ENCODE measurements at regions not wholly inside any gene's neighbourhood (a gene's known extent, or its start where the extent isn't known, plus 50 kb on each side); places are given as distances from the start of the nearest gene placed in this dataset.

DNA sequence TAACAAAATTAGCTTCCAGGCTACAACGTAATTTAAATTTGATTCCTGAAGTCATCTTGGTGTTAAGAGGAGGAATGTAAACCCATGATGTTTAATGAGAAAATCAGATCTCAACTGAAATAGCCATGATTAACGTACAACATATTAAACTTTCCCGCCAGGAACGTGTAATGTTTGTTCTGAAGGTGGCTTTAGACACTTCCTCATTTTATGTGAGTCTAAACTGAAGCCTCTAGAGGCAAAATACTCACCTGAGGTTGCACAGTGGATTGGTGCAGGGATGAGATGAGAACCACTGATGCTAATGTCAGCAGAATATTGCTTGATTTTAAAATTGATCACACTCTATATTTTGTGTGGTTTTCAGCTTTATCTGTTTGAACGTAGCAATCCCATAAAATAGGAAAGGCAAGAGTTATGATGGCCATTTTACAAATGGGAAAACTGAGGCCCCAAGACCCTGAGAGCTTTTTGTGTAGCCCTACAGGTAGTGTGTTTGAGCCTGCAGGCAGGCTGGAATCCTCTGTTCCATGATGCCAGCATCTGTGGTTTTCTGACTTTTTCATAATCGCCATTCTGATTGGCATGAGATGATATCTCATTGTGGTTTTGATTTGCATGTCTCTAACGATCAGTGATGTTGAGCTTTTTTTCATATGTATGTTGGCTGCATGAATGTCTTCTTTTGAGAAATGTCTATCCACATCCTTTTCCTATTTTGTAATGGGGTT, 243.7 kb upstream of the BMPER start:
- no peak for DNase-seq (ENCODE audit: low read depth)

DNA sequence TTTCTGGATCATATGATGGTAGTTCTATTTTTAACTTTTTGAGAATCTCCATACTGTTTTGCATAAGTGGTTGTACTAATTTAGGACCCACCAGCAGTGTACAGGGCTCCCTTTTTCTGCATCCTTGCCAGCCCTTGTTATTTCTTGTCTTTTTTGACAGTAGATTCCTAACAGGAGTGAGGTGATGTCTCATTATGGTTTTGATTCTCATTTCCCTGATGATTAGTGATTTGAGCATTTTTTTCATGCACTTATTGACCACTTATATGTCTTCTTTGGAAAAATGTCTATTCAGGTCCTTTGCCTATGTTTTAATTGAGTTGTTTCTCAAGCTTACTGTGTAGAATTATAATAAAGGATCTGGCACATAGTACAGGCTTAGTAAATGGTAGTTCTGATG, 238.8 kb upstream of the BMPER start:
- DNase-seq (ENCODE audit: low read depth): no peak

DNA sequence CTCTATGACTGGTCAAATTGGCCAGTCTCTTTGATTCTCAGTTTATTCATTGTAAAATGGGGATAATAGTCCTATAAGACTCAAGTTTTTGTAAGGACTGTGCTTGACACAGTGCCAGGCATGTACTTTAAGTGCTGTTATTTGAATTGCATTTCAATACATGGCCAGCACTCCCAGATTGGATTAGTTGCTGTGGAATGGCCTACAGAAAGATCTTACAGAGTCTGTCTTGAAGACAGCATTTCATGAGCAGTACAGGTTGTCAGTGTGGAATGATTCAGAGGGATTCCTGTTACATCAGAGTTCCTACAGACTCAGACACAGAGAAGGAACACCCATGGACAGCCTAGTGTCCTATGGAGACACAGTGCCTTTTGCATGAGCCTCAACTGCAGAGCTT, 238.1 kb upstream of the BMPER start:
- DNase-seq (ENCODE audit: low read depth): no peak

DNA sequence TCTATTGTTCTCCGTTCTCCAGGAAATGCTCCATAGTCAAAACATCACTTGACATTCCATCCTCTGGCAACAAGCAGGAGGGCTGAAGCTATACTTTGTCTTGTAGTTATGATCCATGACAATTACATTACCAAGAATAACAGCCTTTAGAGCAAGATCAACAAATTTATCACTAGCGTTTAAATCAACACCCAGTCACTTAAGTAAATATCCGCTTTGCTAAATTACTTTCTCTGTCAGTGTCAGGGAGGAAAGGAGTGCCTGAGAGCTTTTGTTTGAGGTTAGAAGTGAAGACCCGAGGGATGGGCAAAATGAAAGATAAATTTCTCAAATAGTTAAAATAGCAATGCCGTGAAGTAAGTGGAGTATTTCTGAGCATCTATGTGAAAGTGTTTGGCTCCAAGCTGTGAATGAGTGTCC, 236.1 kb upstream of the BMPER start:
- no peak for DNase-seq (ENCODE audit: low read depth)

DNA sequence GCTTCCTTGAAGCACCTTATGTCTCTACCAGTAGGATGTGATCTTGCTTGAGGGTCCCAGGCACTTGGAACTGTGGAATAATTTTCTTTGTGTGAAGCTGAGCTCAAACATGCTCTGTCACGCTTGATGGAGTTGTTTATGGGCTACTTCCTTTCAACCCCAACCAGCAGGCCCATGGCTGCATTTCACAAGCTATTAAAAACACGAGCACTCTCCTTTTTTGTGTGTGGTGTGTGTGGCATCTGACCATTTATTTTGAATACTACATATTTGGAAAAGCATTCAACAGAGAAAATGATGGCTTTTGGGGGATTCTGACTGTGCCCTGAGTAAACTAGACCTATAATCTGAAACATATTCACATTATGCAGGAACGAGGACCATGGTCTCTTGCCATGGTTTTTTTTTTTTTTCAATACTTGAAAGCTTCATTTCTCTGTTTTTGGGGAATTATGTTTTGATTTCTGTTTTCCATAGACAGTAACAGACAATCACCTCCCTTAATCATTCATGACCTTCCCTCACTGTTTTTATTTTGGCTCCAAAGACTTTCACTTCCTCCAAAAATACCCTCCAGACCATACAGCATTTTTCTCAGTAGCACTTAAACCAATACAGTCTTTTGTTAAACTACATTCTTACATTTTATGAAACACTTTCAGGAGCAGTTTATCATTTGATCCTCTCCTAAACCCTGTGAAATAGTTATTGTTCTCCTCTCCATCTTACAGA, 233.6 kb upstream of the BMPER start:
- DNase-seq (ENCODE audit: low read depth): no peak

DNA sequence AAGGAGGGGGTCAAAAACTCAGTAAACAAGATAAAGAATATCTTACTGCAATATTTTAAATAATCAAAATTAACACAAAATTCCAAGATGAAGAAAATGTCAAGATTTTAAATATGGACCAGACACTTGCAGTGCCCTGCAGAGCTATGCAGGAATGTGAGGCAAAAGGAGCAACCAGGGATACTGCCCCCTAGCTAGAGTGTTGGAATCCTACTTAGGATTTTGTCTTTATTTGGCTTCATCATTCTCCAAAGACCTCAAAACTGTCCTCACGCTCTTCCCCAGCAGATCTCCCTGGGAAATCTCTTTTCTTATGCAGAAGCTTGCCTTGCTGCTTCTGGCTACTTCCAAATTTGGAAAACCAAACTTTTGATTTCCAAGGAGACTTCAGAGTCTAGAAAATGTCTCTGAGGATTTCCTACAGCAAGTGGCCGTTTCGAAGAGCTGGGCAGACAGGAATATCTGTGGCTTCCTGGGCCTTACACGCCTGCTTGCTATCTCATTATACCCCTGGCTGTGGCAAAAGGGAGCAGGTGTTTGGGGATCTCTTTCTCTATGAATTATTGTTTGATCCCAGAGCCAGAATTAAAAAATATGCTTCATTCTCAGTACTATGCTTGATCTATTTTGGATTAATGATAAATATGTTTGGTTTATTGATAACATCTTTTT, 232.2 kb upstream of the BMPER start:
- no peak for DNase-seq (ENCODE audit: low read depth)

DNA sequence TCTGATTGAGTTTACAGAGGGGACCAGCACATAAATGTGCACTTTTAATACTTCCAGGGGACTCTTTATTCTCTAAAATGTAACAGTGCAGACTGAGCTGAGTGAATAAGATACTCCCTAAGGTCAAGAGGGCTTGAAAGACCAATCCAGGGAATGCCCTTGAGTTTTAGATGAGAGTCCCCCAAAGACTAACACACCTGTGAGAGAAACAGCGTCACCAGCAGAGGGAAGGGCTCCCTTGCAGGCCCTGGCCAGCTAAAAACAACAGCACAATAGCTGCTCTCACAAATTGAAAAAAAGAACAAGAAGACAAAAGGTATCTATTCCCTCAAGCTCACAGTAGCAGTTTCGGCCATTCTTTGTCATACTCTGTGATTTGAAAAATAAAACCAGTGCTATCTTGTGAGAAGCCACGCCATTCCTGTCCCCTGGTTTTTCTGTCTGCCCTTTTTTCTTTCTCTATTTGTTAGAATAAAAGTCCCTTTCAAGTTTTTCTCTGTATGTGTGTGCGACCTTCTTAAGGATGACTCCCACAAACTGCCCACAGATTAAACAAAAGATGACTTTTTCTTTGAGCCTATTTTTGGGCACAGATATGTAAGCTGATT, 230.4 kb upstream of the BMPER start:
- DNase-seq (ENCODE audit: low read depth): no peak

DNA sequence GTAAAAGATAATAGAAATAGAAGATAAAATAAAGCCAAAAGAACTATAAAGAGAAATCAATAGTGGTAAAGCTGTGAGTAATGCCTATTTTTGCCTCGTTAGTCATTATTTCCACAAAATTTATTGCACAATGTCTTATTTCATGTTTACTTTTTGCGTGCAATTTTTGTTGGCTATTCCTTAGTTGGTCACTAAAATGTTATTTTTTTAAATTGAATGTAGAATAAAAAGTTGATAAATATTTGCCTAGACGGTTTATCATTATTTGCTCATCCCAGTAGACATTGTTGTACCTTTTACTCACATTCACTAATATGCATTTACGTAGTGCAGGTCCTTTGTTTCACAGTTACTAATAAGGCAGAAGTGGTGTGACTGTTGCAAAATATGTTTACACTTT, 227.8 kb upstream of the BMPER start:
- no peak for DNase-seq (ENCODE audit: low read depth)

DNA sequence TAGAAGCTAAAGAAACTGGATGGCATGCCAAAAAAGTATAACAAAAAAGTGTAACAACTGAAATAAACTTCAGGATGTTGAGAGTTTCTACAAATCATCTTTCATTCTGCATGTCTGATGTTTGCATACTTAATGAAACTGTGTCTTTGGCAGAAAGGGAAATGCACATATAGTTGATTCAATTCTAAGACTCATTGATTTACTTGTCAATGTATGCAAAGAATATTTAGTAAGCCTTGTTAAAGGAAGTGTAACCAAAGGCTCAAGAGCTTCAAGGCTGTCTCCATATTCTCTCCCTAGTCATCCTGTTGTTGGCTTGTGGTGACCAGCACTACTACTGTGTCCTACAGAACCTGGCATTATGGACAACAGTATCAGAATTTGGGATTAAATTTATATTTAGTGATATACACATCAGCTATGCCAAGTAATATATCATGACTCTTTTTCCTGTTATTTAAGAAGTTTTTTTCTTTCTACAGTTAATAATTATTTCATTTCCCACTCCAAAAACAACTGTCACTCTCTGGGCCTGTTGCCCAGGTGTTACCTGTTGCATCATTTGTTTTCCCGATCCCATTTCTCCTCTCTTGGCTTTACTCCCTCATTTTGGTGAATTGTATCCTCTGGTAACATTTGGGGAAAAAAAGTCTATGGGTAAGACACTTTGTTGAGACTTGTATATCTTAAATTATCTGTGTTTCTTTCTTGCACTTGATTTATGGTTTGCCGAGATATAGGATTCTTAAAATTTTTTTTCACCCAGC, 226.6 kb upstream of the BMPER start:
- DNase-seq (ENCODE audit: low read depth): no peak

DNA sequence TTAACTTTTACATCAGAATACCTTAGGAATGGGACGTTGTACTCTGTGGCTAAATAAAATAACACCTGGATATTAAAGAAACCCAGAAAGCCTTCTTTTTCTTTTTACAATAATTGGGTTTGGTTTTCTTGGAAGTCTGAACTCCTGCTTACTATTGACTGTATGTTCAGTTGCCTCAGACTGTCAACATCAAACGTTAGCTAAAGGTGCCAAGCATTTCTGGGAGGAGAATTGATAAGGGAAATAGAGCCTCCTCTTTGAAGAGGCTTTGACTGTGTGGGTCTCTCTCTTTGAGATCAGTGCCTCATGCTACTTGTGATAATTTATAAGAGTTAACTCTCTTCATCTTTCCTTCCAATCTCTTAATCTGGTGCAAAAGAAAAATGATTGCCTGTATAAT, 224.7 kb upstream of the BMPER start:
- no peak for DNase-seq (ENCODE audit: low read depth)

DNA sequence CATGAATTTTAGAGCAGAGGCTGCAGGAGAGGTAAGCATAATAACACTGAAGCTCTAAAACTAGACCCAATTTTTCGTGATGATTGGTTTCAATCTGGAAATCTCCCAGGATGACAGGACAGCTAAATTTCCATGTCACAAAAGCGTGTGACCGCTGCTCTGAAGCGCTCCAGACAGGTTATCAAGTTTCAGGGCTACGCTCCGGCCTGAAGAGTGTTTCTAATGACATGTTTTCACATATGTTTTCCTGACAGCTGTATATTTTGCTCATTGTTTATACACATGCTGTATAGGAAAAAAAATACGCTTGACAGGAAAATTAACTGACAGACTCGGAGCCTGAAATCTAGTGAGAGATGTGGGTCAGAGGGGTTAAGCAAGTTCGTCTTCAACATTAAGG, 219.8 kb upstream of the BMPER start:
- DNase-seq (ENCODE audit: low read depth): no peak

DNA sequence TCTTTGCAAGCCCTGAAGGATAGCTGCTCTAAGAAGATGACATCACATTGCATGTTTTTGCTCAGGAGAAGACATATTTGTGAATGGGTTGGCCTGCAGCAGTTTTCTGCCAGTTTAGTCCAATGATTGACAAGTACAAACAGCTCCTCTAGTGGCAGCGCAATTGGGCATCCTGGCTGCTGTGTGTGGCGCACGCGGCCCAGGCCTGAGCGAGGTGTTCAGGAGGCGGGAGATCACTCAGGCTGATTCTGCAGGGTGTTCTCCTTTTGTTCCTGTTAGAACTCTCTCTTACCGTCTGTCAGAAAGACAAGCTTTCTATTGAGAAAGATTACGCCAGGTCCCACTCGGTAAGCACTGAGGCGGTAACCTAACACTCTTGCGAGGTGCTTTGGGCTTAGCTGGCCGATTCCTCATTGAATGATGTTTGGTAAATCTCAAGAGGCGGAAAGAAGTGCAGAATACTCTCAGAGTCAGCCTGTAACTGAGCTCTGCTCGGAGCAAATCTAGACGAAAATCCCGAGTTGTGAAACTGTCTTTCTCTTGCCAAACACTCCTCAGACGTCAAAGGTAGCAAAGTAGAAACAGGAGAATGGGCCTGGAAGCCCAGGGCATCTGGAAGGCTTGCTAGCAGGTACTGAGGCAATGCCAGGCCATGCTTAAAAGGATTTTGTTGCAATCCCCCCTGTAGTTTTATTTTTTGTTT, 219.2 kb upstream of the BMPER start:
- DNase-seq (ENCODE audit: low read depth): no peak

DNA sequence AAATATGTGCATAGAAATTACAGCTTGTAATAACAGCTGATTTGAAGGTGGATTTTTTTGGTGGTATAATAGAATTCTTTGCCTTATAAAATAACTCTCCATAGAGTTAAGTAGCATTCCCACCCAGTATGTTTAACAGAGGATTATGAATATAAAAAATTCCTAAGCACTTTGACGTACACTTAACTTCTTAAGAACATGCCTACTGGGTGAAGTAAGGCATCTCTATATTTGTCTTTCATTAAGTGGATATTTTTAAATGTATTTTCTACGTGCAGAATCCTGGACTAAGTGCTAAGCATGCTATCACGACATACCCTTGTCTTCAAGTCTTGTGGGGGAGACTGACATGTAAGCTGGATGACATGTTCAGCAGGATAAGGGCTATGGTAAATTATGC, 217.7 kb upstream of the BMPER start:
- no peak for DNase-seq (ENCODE audit: low read depth)

DNA sequence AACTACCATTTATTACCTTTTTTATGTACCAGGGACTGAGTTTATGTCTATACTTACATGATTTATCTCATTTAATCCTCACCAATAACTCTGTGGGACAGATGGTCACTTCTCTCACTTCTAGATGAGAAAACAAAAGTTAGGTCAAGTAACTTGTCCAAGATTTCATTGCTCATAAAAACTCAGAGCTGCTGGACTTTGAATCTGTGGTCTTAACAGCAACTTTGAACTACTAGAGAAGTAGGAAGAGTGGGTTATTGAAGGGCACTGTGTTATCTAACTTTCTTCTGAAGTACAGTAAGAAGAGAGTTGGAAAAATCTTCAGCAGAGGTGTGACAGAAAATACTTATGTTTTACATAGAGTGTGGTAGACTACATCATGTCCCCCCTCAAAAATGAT, 214.2 kb upstream of the BMPER start:
- no peak for DNase-seq (ENCODE audit: low read depth)

DNA sequence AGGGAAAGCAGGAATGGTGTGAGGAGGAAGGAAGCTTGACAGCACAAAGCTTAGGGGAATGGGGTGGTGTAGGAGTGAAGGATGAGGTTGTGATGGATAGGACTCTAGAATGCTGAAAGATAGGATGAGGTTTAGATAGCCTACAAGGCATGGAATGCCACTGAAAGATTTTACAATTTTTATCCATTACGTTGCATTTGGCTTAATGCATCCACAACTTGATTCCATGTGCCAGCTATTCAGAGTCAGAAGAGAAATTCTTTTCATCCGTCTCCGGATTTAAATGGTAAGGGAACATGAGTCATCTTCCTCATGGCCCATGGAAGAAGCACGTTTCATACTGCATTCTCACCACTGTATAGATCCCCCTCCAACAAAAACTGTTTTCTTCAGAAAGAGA, 212.4 kb upstream of the BMPER start:
- peak; percentile 74 for DNase-seq (ENCODE audit: low read depth)

DNA sequence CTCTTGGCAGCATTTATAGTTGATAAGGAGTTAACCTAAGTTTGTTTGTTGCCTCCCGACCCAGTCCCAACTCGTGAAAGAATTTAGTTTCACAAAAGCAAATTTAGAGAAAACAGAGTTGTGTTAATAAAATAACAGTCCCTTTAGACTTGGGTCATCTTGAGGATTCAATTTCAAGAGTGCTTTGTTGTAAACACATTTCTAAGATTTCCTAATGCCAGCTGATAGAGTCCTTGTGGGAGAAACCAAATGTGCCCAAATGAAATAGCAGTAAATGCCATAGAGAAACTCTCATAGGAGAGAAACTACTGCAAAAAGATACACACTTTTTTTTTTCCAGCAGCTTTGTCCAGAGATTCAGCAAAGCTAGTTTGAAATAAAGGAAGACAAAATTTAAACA, 211.3 kb upstream of the BMPER start:
- DNase-seq (ENCODE audit: low read depth): no peak

DNA sequence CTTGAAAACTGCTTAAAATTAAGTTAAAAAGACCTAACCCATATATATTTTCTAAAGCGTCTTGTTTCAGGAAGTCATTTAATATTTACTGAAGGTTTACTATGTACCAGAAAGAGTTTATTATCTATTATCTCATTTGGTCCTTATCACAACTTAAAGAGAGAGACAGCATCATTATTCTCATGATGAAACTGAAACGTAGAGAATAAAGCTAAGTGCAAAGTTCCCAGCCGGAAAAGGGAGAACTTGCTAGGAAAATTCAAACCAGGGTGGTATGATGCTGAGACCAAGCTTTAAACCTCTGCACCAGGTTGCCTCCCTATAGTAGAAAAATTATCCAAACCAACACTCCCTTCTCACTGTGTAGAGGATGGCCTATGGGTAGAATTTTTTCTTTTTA, 207.7 kb upstream of the BMPER start:
- DNase-seq (ENCODE audit: low read depth): no peak

DNA sequence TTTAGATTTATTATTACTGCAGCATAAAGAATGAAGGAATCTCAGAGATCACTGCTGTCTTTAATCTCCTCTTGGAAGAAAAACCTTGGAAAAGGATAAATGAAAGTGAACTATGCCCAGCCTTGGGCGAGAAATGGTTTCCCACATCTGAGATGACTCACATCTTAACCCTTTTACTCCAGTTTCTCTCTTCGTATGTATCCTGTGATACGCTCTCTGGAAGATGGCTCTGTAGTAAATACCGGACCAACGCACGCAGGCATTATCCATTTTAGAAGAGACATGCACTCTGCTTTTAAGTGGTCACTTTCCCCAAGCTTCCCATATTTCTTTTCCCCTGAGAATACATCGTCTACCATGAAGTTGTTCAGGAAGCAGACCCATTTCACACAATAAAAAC, 207.3 kb upstream of the BMPER start:
- DNase-seq (ENCODE audit: low read depth): no peak

DNA sequence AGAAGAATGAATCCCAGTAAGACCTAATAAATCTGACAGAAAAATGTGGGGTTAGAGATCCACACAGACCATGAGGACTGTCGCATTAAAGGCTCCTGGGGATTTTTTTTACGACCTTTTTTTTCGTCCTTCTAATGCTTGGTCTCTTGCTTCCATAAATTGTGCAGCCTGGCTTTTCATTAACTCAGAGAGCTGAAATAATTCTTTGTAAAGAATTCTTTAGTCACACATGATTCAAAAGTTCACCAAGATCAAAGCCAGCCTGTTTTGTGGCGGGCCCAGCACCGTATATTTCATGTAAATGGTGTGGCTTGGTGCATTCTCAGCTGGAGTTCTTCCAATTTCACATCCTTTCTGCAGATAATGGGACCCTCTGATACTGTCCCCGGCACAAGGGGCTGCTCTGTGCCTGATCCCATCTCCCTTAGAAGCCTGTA, 206.6 kb upstream of the BMPER start:
- DNase-seq (ENCODE audit: low read depth): no peak

DNA sequence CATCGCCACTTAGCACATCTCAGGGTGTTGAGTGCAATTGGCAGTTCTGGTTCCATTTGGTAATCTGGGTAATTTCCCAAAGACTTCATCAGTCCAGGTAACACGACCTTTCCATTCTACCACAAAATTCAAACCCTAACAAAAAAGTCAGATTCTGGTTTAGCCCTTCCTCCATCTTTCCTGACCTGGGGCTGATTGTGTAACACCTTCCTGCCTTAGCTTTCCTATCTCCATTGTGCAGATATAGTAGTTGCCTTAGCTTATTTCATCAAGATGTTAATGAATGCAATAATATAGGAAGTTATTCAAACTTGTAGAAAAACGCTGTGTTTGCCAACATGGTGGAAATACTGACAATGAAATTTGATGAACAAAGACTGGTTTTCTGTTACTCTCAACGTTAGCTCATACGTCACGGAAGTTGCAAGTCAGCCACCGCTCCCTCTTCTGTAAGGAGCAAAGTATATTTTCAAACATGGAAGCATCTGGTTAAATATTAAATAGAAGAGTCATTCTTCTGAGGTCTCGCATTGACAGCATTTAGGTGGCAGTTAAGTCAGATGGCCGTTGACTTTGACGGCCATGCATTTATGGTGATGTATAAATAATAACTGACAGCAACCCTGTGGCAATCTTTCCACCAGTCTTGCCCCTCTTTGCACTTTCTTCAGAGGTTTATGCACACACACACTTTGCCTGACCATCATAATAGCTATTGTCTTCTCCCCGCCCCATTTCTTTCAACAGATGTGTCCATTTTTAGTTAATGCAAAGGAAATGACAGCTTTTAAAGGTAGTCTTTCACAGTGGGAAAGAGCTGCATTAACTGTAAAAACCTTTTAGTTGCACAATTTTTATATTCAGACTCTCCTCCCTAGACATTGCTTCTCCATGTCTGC, 205.1 kb upstream of the BMPER start:
- DNase-seq (ENCODE audit: low read depth): no peak

Data from GM04503 (cell line).